HG03354 (cell line): ENCODE measurements at regions not wholly inside any gene's neighbourhood (a gene's known extent, or its start where the extent isn't known, plus 50 kb on each side); places are given as distances from the start of the nearest gene placed in this dataset.
A peak's percentile ranks its signal among the peaks of the same experiment; 100 is the strongest.

Experiments used
- ATAC-seq: cut with Tn5 transposase; IDR thresholded peaks from one replicate; pipeline ENCODE4 v1.9.1; 2021; ENCODE audit warnings: mild to moderate bottlenecking; ENCODE audit not compliant: unreplicated experiment, poor library complexity, severe bottlenecking

DNA sequence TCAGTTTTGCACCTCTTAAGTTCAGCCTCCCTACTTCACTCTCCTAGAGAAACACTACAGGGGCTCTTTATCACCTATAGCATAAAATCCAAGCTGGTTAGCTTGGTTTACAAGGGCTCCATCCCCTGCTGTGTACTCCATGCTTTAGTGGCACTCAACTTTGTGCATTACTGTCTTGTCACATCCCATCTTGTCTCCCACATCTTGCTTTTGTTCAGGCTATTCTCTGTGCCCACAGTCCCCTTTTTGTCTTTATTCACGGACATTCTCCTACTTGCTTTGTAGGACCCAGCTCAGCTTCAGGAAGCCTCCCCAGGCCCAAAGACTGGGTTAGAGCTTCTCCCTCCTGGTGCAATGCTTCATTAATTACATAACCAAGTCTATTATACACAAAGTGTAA, 107.9 kb upstream of the SPACA1 start:
- ATAC-seq = no peak

DNA sequence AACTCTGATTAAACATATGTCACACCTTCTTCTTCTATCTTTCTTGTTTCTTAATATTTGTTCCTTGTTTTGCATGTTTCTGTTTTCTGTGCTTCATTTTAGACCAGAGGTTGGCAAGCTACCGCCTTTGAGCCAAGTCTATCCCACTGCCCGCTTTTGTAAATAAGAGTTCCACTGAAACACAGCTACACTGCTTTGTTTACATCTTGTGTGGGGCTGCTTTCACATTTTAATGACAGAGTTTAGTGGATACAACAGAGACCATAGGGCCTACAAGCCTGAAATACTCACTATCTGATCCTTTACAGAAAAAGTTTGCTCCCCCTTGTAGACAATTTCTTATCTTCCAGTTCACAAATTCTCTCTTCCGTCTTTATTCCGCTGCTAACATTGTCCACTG, 109.4 kb upstream of the SPACA1 start:
- no peak for ATAC-seq

DNA sequence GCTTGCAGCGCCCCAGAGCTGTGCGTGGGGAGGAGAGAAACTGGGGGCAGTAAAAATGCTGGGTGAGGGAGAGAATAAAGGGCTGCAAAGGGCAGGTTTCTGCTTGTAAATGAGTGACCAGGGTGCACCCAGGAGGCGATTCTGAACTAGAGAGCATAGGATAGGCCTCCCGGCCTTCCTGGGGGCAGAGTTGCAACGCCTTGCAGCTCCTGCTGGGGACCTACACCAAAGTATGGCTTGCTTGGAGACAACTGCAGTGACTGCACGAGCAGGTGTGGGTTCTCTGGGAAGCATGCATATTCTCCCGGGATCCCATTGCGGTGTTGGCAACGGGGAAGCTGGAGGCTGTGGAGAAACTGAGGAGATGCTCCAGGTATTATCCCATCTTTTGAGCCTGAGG, 111.6 kb upstream of the SPACA1 start:
- no peak for ATAC-seq

DNA sequence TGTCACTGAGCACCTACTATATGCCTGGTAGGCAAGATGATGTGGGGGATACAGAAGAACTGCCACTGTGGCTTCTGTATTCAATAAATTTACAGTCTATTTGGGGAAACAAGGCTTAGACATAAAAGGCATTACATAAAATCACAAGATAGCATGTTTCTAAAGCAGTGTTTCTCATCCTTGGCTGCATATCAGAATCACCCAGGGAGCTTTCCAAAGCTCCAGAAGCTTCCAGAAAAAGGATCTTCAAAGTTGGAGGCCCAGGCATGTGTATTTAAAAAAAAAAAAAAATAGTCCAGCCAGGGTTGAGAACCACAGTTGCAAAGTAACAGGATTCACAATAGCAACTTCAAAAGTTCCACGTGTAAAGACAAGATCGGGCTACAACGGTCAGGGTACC, 112.4 kb upstream of the SPACA1 start:
- no peak for ATAC-seq

DNA sequence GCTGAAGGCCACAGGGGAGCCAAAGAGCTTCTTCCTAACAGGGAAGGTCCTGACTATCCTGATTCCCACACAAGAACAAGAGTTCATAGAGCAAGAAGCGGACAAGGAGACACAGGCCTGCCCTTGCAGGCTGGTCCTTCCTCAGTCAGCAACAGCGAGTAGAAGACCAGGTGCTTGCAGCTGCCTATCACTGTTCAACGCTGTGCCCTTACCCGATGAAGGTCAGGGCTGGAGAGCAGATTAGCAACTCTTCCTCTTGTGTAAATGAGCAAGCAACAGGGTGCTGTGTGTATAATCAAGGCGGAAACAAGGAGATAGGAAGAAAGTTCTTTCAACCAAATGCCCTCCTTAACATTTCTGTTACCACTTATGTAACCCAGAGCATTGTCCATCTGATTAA, 115.3 kb upstream of the SPACA1 start:
- ATAC-seq = no peak

DNA sequence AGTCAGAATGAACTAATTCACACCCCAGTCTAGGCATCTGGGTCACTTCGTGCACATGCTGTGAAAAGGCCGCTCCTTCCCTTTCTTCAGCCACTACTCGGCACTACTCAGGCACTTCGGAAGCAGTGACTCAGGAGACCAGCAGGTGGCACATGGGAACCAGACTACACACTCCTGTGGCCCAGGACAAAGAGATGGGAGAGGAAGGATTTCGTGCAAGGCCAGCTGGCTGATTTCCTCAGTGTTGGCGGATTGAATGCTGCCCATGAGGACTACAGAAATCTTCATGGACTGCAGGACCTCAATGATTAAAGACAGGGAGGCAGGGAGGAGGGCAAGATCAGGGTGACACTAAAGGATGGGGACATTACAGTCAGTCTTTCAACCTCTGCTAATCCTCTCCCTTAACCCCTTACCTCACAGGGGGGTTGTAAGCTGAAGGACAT, 117.8 kb upstream of the SPACA1 start:
- ATAC-seq = peak; percentile 63

DNA sequence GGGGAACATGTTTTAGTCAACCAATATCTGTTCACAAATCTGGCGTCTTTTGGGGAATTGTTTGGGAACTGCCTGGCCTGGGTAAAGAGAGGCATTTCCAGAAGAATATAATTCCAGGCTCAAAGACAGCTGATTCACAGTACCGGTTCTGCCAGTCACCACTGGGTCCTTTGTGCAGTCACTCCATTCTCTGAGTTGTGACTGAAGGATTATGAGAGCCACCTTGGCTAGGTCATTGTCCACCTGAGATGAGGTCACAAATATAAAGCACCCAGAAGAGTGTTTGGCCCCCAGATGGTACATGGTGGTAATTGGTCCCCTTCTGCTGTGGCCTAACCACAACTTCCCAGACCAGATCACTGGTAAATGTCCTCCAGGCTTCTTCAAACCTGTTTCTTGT, 121.0 kb upstream of the SPACA1 start:
- ATAC-seq = no peak

DNA sequence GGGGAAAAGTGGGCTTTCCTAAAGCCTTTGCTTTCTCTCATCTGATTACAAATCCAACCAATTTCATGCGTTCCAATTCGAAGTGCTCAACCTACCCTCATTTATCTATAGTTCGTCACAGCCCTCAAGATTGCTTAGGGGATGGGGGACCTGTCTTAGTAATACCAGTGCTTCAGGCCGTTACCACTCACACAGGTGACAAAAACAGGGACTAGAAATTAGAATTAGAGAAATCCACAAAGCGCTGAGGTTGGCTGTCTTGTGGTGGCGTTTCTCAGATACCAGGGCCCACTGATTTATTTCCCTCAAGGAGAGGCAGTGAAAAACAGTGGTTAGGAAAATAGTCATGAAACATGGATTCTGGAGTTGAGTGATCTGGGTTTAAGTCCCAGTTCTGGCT, 121.6 kb upstream of the SPACA1 start:
- no peak for ATAC-seq

DNA sequence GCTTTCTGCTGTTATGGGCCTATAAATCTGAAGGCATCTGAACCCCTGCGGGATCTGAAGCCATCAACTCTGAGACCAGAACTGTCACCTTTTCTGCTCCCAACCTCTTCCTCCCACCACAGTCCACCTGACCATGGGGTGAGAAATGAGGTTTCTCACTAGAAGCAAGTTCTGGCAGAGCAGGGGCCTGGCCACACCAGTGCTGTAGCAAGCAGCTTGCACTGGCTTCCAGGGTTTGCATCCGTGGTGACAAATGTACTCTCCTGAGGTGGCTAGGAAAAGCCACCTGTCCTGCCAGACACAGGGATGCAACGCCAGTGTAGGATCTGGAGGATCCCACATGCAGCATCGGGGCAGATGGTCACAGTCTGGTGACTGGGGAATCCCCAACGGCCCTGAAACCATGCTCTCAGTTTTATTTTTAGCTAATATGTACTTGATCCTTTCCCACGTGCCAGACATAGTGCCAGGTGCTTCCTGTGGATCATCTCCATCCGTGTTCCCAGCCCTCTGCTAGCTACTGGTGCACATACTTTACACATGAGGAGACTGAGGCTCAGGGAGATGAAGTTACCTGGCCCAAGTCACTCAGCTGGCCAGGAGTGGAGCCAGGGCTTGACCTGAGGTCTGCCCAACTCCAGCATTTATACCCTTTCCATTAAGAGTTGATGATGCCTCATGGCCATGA, 122.1 kb upstream of the SPACA1 start:
- peak; percentile 53 for ATAC-seq

DNA sequence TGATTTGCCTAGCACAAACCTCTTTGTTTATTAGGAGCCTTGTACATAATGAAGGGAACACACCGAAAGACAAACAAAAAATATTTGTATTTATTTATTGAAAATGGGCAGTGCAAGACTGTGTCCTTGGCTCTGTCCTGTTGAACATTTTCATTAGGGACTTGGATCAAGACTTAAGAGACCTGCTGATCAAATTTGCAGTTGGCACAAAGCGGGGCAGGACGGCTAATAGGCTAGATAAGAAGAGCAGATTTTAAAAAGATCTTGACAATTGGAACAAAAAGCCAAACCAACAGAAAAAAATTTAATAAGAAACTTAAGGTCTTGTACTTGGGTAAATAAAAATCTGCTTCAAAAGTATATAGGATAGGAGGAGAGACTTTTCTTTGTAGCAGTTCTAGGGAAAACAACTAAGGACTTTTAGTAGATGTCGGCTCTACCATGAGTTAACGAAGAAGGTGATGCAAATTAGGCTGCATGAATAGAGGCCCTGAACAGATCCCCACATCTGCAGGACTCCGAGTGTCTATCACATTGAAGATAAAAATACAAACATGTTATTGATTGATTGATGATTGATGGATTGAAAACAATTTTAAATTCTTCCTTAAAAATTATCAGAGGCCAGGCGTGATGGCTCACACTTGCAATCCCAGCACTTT, 124.1 kb upstream of the SPACA1 start:
- ATAC-seq = no peak

DNA sequence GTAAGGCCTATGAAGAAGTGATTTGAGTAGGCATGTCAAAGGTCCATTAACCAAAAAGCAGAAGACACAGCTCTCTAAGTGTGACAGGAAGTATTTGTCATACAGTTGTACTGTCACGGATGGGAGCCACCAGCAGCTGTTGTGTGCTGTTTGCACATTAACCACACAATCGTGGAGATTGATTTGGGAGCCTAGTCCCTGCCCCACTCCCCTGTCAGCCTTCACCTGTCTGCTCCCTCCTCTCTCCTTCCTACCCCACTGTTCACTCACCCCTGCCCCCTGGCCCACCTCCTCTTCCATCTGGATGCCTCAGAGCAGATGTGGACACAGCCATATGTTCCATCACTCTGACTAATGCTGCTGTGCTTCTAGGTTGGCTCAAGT, 124.7 kb upstream of the SPACA1 start:
- ATAC-seq = peak; percentile 77

DNA sequence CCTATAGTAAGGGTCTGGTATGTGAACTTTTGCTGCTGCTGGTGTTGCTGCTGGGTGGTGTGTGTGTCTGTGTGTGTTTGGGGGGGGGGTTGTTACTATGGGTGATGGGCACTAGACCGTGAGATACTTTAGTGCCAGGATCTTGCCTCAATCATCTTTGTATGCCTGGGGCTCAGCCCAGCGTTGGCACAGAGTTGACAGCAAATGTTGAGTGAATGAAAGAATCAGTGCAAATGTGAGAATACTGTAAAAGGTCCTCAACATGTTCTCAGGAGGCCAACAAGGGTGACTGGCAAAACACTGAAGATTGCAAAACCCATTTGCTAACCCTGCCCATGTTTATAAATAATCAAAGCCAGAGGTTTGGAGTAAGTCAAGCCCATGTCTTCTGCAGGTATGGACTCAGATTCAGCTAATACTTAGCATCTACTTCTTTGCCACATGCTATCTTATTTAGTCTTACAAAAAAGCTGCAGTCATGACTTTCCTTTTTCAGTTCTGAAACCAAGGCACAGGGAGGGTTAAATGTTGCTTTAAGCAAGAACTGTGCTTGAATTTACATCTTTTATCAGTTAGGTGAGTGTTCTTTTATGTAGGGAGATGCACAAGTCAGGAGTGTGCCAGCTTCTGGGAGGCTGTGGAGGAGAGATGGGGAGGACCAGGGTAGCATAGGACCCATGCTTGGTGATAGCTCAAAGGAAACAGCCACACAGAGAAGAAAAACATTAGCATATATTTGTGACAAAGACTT, 125.3 kb upstream of the SPACA1 start:
- ATAC-seq = no peak

DNA sequence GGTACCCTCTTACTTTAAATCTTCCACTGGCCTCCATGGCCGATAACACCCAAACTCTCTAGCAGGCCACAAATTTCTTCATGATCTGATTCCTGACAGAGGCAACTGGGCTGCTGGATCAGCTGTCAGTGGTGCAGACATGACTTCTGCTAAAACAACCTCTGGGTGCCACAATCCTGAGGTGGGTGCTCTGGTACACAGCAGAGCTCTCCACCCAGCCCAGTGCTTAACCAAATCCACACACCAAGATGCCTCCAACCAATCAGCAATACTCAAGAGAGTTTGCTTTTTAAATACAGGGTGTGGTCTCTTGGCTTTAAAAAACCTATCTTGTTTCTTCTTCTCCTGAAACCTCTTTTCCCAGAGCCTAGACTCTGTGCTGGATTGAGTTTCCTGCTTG, 126.6 kb upstream of the SPACA1 start:
- no peak for ATAC-seq

DNA sequence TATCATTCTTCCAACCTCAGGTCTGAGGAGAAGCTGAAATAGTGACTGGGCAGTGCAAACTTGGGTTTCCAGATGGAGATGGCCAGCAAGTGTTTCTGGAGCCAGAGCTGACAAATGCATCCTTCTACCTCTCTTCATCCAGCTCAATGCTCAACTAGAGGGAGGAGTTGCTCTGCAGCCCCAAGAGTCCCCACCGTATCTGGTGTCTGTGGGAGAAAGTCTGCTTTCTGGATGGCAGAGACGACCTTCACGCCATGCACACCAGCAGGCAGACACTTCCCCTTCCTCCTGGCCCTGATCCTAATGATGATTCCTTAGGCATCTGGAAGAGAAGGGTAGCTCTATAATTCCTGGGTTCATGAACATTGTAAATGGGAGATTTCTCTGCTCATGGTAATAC, 127.4 kb upstream of the SPACA1 start:
- ATAC-seq = no peak

DNA sequence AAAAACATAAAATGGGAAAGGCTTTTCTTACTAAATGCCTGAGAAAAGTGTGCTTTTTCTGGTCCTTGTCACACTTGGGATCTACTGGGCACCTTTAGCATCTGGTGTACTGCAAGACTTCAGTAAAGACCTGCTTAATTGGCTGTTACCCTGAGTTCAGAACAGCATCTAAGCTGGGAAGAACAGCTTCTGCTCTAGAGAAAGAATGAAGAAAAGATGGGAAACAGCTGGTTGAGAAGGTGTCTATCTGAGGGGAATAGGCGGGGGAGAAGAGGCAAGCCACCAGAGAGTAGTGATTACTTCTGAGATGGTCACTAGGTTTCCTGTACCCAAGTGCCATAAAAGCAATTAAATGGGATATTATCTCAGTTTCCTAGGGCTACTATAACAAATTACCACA, 128.2 kb upstream of the SPACA1 start:
- ATAC-seq = no peak

DNA sequence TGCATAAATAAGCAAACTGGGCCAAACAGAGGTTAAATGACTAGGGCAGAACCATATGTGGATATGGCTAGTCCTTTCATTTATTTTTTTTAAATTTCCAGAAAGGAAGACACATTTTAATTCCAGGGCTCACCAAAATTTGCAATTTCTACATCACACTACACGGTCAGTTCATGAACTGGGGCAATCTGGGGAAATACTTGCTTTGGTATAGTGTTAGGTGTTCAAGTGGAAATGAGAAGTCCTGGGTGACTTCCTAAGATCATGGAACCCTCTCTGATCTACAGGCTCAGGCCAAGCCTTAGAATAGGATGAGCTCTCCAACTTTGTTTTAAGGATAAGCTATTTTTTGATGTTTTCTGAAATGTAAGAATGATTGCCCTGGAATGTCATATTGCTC, 128.6 kb upstream of the SPACA1 start:
- ATAC-seq = no peak

DNA sequence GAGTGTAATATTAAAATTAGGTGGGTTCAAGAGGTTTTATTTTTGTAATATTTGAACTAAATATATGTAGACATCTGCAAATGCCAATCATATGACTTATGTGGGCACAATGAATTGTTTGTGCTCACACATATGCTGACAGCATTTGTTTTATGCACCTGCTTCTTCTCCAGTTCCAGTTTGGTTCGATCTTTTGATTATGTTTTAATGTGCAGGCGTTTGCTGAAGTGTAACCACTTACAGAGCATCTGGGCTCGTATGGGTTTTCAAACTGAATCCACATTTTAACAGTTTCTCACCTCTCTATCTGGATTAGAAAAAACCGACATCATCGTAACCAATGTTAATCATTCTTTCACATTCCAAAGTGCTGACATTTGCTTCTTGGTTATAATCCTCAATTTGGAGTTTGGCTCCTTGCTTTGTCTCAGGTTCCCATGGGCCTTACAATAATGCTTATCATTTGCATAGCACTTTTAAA, 129.1 kb upstream of the SPACA1 start:
- no peak for ATAC-seq

DNA sequence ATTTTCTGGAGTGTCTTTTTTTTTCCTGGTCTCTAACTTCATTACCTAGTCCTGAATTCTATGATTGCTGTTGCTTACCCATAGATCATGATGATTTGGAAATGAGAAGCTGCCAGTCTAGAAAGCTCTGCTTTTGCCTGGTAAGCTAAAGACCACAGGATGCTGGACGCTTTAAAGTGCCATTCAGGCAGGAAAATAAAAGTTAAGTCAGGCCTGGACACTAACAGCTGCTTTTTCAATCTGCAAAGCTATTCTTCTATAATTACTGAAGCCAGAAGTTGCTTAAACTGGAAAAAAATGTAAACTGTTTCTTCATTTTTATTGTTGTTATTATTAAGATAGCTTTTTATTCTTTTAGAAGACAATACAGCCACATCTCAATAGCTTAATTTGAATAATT, 129.8 kb upstream of the SPACA1 start:
- no peak for ATAC-seq

DNA sequence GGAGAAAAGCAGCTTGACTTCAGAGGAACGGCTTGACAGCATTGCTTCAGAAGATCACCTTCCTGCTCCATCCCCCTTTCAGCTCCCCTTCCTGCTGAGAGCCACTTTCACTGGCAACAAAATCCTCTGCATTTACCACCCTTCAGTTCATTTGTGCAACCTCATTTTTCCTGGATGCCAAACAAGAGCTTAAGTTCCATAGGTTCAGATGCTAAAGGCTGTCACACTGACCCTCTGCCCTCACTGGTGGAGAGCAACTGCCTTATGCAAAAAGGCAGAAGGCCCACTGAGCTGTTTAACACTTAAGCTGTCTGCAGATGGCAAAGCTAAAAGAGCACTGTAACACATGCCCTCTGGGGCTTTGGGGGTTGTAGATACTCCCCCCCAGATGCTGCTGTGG, 131.2 kb upstream of the SPACA1 start:
- ATAC-seq = no peak

DNA sequence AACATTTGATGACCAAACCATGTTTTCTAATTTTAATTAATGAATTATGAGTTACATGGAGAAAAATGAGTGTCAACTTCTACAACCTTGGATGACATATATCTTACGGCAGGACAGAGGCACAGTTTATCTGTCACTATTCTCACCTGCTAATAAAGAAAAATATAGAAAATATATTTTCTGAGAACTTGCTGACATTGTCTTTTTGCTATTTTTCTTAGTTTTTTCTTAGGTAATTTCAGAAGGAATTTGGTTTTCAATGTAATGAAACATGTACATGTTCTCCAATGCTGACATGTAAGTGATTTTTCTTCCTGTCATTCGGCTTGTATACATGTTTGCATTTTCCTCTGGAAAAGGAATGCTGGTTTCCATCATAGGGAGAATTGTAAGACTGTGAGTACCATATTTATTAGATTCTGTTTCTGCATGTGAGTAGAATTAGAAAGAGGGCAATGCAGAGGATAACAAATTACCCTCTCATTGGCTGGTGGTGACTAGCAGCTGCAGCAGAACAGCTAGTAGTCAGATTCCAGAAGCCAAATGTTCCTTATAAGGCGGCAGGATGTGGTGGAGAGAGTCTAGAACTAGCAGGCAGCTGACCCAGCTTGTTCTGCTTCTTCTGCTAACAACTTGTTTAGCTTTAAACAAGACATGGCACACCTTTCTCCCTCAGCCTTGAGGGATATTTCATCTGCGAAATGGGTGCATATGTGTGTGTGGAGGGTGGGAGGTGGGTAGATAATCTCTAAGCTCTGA, 132.8 kb upstream of the SPACA1 start:
- ATAC-seq = peak; percentile 52
